ENCODE measurements at regions not wholly inside any gene's neighbourhood (a gene's known extent, or its start where the extent isn't known, plus 50 kb on each side); places are given as distances from the start of the nearest gene placed in this dataset.

GRCh38 chr4:36773467-36773866 is 471.1 kb upstream of the NWD2 start:
- H3K4me1 ChIP-seq (ENCODE audit: control insufficient read depth in 2 of 2, insufficient read depth in 2 of 2, low read length in 2 of 2): no peaks in the 10 kb centered on the region
- intact Hi-C loops (cut with micrococcal nuclease): no loop called here
- no peaks in the 10 kb centered on the region for H4K20me1 ChIP-seq (ENCODE audit: control insufficient read depth, insufficient read depth, low read length, poor library complexity, severe bottlenecking)
- DNase-seq: no peak
- Mint-ChIP-seq H3K27me3 (no peaks in the 10 kb centered on the region), H3K27ac (no peak overlapping the region), H3K9me3 (ENCODE audit: insufficient read depth) (no peaks in the 10 kb centered on the region), H3K4me3 (no peak overlapping the region), H3K4me1 (no peaks in the 10 kb centered on the region)
- ChIA-PET POLR2A (no interaction called here), CTCF (no interaction called here)
- H3K36me3 ChIP-seq (replicated peaks in 1 of 2; ENCODE audit: control extremely low read depth in 1 of 2, control insufficient read depth in 1 of 2, extremely low read depth in 1 of 2, insufficient read depth in 2 of 2, low read length in 1 of 2): no peaks in the 10 kb centered on the region
- TF ChIP-seq CTCF (IDR thresholded peaks at IDR 0.05) (no peak), EZH2 (IDR thresholded peaks at IDR 0.05; ENCODE audit: borderline replicate concordance, insufficient read depth, low read depth, low read length, poor library complexity, severe bottlenecking) (no peak)
- H3K27me3 ChIP-seq (replicated peaks in 1 of 4; ENCODE audit: control extremely low read depth in 1 of 4, control insufficient read depth in 3 of 4, insufficient read depth in 4 of 4, low read length in 3 of 4): no peaks in the 10 kb centered on the region
- H2AFZ ChIP-seq (ENCODE audit: insufficient read depth, low read depth, low read length, poor library complexity, severe bottlenecking): no peak overlapping the region
- no peak overlapping the region for H3K27ac ChIP-seq (ENCODE audit: low read length in 2 of 2)
- no peak overlapping the region for H3K4me2 ChIP-seq (replicated peaks; ENCODE audit: low read depth, low read length, poor library complexity, severe bottlenecking)
- H3K79me2 ChIP-seq (ENCODE audit: control insufficient read depth, insufficient read depth, low read length): no peaks in the 10 kb centered on the region
- no peak overlapping the region for H3K4me3 ChIP-seq (ENCODE audit: control extremely low read depth in 1 of 5, extremely low read depth in 1 of 5, insufficient read depth in 1 of 5, low read depth in 2 of 5, low read length in 4 of 5)
- no CpG with 5 or more reads among the region's 2 CpGs for WGBS (ENCODE audit: insufficient coverage)
- H3K9ac ChIP-seq (ENCODE audit: low read length): no peak overlapping the region
- peaks cover 0 to 2% (median 0%) of the 10 kb centered on the region in 3 donors for H3K9me3 ChIP-seq (ENCODE audit: control extremely low read depth in 1 of 3, control insufficient read depth in 2 of 3, insufficient read depth in 1 of 3, low read length in 2 of 3)
- ATAC-seq (ENCODE audit: low read depth): no peak

GRCh38 chr4:36775544-36775943 is 469.0 kb upstream of the NWD2 start:
- no peak for TF ChIP-seq EZH2 (IDR thresholded peaks at IDR 0.05; ENCODE audit: borderline replicate concordance, insufficient read depth, low read depth, low read length, poor library complexity, severe bottlenecking)
- no peak for TF ChIP-seq CTCF (IDR thresholded peaks at IDR 0.05)
- intact Hi-C loops (cut with micrococcal nuclease): no loop called here
- H3K4me2 ChIP-seq (replicated peaks; ENCODE audit: low read depth, low read length, poor library complexity, severe bottlenecking): no peak overlapping the region
- H2AFZ ChIP-seq (ENCODE audit: insufficient read depth, low read depth, low read length, poor library complexity, severe bottlenecking): no peak overlapping the region
- H3K4me3 Mint-ChIP-seq: no peak overlapping the region
- no peaks in the 10 kb centered on the region for H3K27me3 Mint-ChIP-seq
- peaks cover 0 to 2% (median 0%) of the 10 kb centered on the region in 3 donors for H3K9me3 ChIP-seq (ENCODE audit: control extremely low read depth in 1 of 3, control insufficient read depth in 2 of 3, insufficient read depth in 1 of 3, low read length in 2 of 3)
- ATAC-seq (ENCODE audit: low read depth): no peak
- DNase-seq: no peak
- H3K27ac ChIP-seq (ENCODE audit: low read length in 2 of 2): no peak overlapping the region
- H4K20me1 ChIP-seq (ENCODE audit: control insufficient read depth, insufficient read depth, low read length, poor library complexity, severe bottlenecking): no peaks in the 10 kb centered on the region
- H3K4me3 ChIP-seq (ENCODE audit: control extremely low read depth in 1 of 5, extremely low read depth in 1 of 5, insufficient read depth in 1 of 5, low read depth in 2 of 5, low read length in 4 of 5): no peak overlapping the region
- no peaks in the 10 kb centered on the region for H3K9me3 Mint-ChIP-seq (ENCODE audit: insufficient read depth)
- no peaks in the 10 kb centered on the region for H3K4me1 Mint-ChIP-seq
- ChIA-PET POLR2A (no interaction called here), CTCF (no interaction called here)
- no peaks in the 10 kb centered on the region for H3K4me1 ChIP-seq (ENCODE audit: control insufficient read depth in 2 of 2, insufficient read depth in 2 of 2, low read length in 2 of 2)
- no peak overlapping the region for H3K9ac ChIP-seq (ENCODE audit: low read length)
- no peaks in the 10 kb centered on the region for H3K27me3 ChIP-seq (replicated peaks in 1 of 4; ENCODE audit: control extremely low read depth in 1 of 4, control insufficient read depth in 3 of 4, insufficient read depth in 4 of 4, low read length in 3 of 4)
- no peaks in the 10 kb centered on the region for H3K36me3 ChIP-seq (replicated peaks in 1 of 2; ENCODE audit: control extremely low read depth in 1 of 2, control insufficient read depth in 1 of 2, extremely low read depth in 1 of 2, insufficient read depth in 2 of 2, low read length in 1 of 2)
- no peak overlapping the region for H3K27ac Mint-ChIP-seq
- H3K79me2 ChIP-seq (ENCODE audit: control insufficient read depth, insufficient read depth, low read length): no peaks in the 10 kb centered on the region

All from B cell (primary cell).